H9 (cell line): ENCODE measurements at regions not wholly inside any gene's neighbourhood (a gene's known extent, or its start where the extent isn't known, plus 50 kb on each side); places are given as distances from the start of the nearest gene placed in this dataset.

Source experiments
- DNase-seq: peaks from one replicate; pipeline ENCODE4 v3.0.0-alpha.2; 2017
- H2AFZ ChIP-seq: one replicate; pipeline ENCODE4 v1.6.1; 2013; ENCODE audit warnings: mild to moderate bottlenecking, low read length, control low read depth, moderate library complexity
- H2AK5ac ChIP-seq: 2 replicates; pipeline ENCODE4 v1.6.1; 2013; ENCODE audit warnings: low read length, control low read depth, mixed read lengths; ENCODE audit not compliant: insufficient read length
- H2BK120ac ChIP-seq: one replicate; pipeline ENCODE4 v1.6.1; 2013; ENCODE audit warnings: low read depth, mild to moderate bottlenecking, low read length, control low read depth, inconsistent platforms; ENCODE audit not compliant: poor library complexity, severe bottlenecking
- H2BK12ac ChIP-seq: 2 replicates; pipeline ENCODE4 v1.6.1; 2013; ENCODE audit warnings: low read length, control low read depth, mixed read lengths, low read depth; ENCODE audit not compliant: insufficient read length
- H2BK15ac ChIP-seq: 2 replicates; pipeline ENCODE4 v1.6.1; 2013; ENCODE audit warnings: low read depth, low read length, control low read depth
- H2BK20ac ChIP-seq: one replicate; pipeline ENCODE4 v1.6.1; 2013; ENCODE audit warnings: low read depth, mild to moderate bottlenecking, low read length, control low read depth, inconsistent platforms; ENCODE audit not compliant: poor library complexity, severe bottlenecking
- H2BK5ac ChIP-seq: 2 replicates; pipeline ENCODE4 v1.6.1; 2013; ENCODE audit warnings: low read length, control low read depth, mixed read lengths; ENCODE audit not compliant: insufficient read length
- H3K14ac ChIP-seq: 2 replicates; pipeline ENCODE4 v1.6.1; 2013; ENCODE audit warnings: low read length, control low read depth; ENCODE audit not compliant: insufficient read depth
- H3K18ac ChIP-seq: 2 replicates; pipeline ENCODE4 v1.6.1; 2013; ENCODE audit warnings: low read depth, mild to moderate bottlenecking, mixed read lengths, low read length, control low read depth; ENCODE audit not compliant: insufficient read length
- H3K23ac ChIP-seq: 2 replicates; pipeline ENCODE4 v1.6.1; 2013; ENCODE audit warnings: low read length, control low read depth, mixed read lengths, low read depth; ENCODE audit not compliant: insufficient read length
- H3K23me2 ChIP-seq: 2 replicates; pipeline ENCODE4 v1.6.1; 2013; ENCODE audit warnings: low read depth, mild to moderate bottlenecking, mixed read lengths, low read length, control low read depth; ENCODE audit not compliant: insufficient read length, poor library complexity, severe bottlenecking
- H3K27ac ChIP-seq: 2 replicates; pipeline ENCODE4 v1.5.1; 2013; ENCODE audit warnings: low read length, control low read depth, mixed read lengths, low read depth; ENCODE audit not compliant: insufficient read length
- H3K27me3 ChIP-seq: 2 replicates; pipeline ENCODE4 v1.6.1; 2013; ENCODE audit warnings: low read length, control low read depth, inconsistent platforms; ENCODE audit not compliant: insufficient read depth
- H3K4ac ChIP-seq: 2 replicates; pipeline ENCODE4 v1.6.1; 2013; ENCODE audit warnings: low read depth, mild to moderate bottlenecking, control low read depth, inconsistent platforms, low read length, moderate library complexity
- H3K4me1 ChIP-seq: 2 replicates; pipeline ENCODE4 v1.6.1; 2013; ENCODE audit warnings: low read length, control low read depth, inconsistent platforms; ENCODE audit not compliant: insufficient read depth
- H3K4me2 ChIP-seq: 2 replicates; pipeline ENCODE4 v1.6.1; 2013; ENCODE audit warnings: low read length, control low read depth, mixed read lengths; ENCODE audit not compliant: insufficient read length, insufficient read depth
- H3K56ac ChIP-seq: 2 replicates; pipeline ENCODE4 v1.6.1; 2013; ENCODE audit warnings: low read depth, mild to moderate bottlenecking, mixed read lengths, low read length, control low read depth; ENCODE audit not compliant: insufficient read length
- H3K79me1 ChIP-seq: 2 replicates; pipeline ENCODE4 v1.6.1; 2013; ENCODE audit warnings: low read depth, mild to moderate bottlenecking, moderate library complexity, low read length, control low read depth, inconsistent platforms; ENCODE audit not compliant: insufficient read depth, poor library complexity, severe bottlenecking
- H3K79me2 ChIP-seq: 2 replicates; pipeline ENCODE4 v1.6.1; 2013; ENCODE audit warnings: low read length, control low read depth, inconsistent platforms; ENCODE audit not compliant: insufficient read depth
- H3K9ac ChIP-seq: 2 replicates; pipeline ENCODE4 v1.6.1; 2013; ENCODE audit warnings: low read length, control low read depth, mixed read lengths; ENCODE audit not compliant: insufficient read length; ENCODE audit errors: extremely low read depth
- H3K9me3 ChIP-seq: one replicate; pipeline ENCODE4 v1.6.1; 2013; ENCODE audit warnings: low read depth, low read length, inconsistent platforms; ENCODE audit not compliant: control insufficient read depth
- H3T11ph ChIP-seq: one replicate; pipeline ENCODE4 v1.6.1; 2013; ENCODE audit warnings: mild to moderate bottlenecking, low read length, control low read depth, inconsistent platforms
- H4K20me1 ChIP-seq: one replicate; pipeline ENCODE4 v1.6.1; 2013; ENCODE audit not compliant: control insufficient read depth, insufficient read length, insufficient read depth
- H4K5ac ChIP-seq: 2 replicates; pipeline ENCODE4 v1.6.1; 2013; ENCODE audit warnings: low read depth, mild to moderate bottlenecking, mixed read lengths, low read length, control low read depth; ENCODE audit not compliant: insufficient read length
- H4K8ac ChIP-seq: replicated peaks from 2 replicates; pipeline ENCODE4 v1.6.1; 2013; ENCODE audit warnings: low read length, control low read depth, mixed read lengths, low read depth; ENCODE audit not compliant: insufficient read length
- H4K91ac ChIP-seq: 2 replicates; pipeline ENCODE4 v1.6.1; 2013; ENCODE audit warnings: low read depth, mild to moderate bottlenecking, moderate library complexity, mixed read lengths, low read length, control low read depth; ENCODE audit not compliant: insufficient read length
- H3K27ac Mint-ChIP-seq, 3 experiments: 2 replicates in 2 of 3; 3 replicates in 1 of 3; pipeline ENCODE4 v1.8.0; 2020 to 2021; ENCODE audit warnings: mixed read lengths in 3 of 3, mild to moderate bottlenecking in 1 of 3, moderate library complexity in 1 of 3
- H3K27me3 Mint-ChIP-seq: 2 replicates; pipeline ENCODE4 v1.8.0; 2021; ENCODE audit warnings: low read depth, mild to moderate bottlenecking, moderate library complexity, mixed read lengths
- H3K36me3 Mint-ChIP-seq, 3 experiments: 2 replicates in 2 of 3; 3 replicates in 1 of 3; pipeline ENCODE4 v1.8.0; 2020 to 2021; ENCODE audit warnings: low read depth in 3 of 3, mixed read lengths in 3 of 3; ENCODE audit not compliant: insufficient read depth in 1 of 3
- H3K4me1 Mint-ChIP-seq, 2 experiments: 2 replicates each; pipeline ENCODE4 v1.8.0; 2020; ENCODE audit warnings: mixed read lengths in 2 of 2
- H3K4me3 Mint-ChIP-seq, 2 experiments: 2 replicates in 1 of 2; 3 replicates in 1 of 2; pipeline ENCODE4 v1.8.0; 2020 to 2021; ENCODE audit warnings: mild to moderate bottlenecking in 2 of 2, mixed read lengths in 2 of 2, moderate library complexity in 1 of 2
- H3K9me3 Mint-ChIP-seq, 2 experiments: 2 replicates in 1 of 2; 3 replicates in 1 of 2; pipeline ENCODE4 v1.8.0; 2020; ENCODE audit warnings: mild to moderate bottlenecking in 2 of 2, mixed read lengths in 2 of 2, moderate library complexity in 1 of 2
- CTCF ChIP-seq: fragments of 200-600 bp; sonication (generic); conservative IDR thresholded peaks from 3 replicates; pipeline ENCODE4 v1.8.0; 2021; ENCODE audit warnings: antibody characterized with exemption, mild to moderate bottlenecking
- WGBS: extraction: QIAGEN DNeasy Blood & Tissue Kit; methylation state at CpG from one replicate; pipeline ENCODE4 v1.1.7; 2013; ENCODE audit warnings: missing lambda C conversion rate, low lambda C conversion rate, mixed read lengths; ENCODE audit not compliant: insufficient read length; ENCODE audit errors: extremely low coverage; 5-methylcytosine and 5-hydroxymethylcytosine counted together

GRCh38 chr10:121015916-121016315, 164.8 kb downstream of the WDR11 start:
- Histone ChIP-seq H3K56ac (no peak overlapping the region), H3K23me2 (no peaks in the 10 kb centered on the region), H2AK5ac (no peak overlapping the region), H3K27ac (no peak overlapping the region), H2AFZ (no peak overlapping the region), H3K9ac (no peak overlapping the region), H2BK12ac (no peak overlapping the region), H2BK20ac (no peak overlapping the region), H3K27me3 (no peaks in the 10 kb centered on the region), H3K79me2 (no peaks in the 10 kb centered on the region), H4K91ac (no peak overlapping the region), H4K5ac (no peak overlapping the region), H3K9me3 (no peaks in the 10 kb centered on the region), H4K20me1 (no peaks in the 10 kb centered on the region), H3K4ac (no peak overlapping the region), H3T11ph (no peak overlapping the region), H3K4me2 (no peak overlapping the region), H2BK120ac (no peak overlapping the region), H3K14ac (no peak overlapping the region), H2BK5ac (no peak overlapping the region), H3K4me1 (no peaks in the 10 kb centered on the region), H4K8ac (no peak overlapping the region), H3K18ac (no peak overlapping the region), H3K23ac (no peak overlapping the region), H3K79me1 (no peaks in the 10 kb centered on the region), H2BK15ac (no peak overlapping the region)
- WGBS, result no CpG with 5 or more reads among the region's 3 CpGs
- peaks cover 0 to 9% (median 0%) of the 10 kb centered on the region in 3 experiments; a peak in 1 of 7 replicates for H3K36me3 Mint-ChIP-seq
- H3K27me3 Mint-ChIP-seq, result no peaks in the 10 kb centered on the region; the same call in 1 of the 2 replicates
- no peak overlapping the region for H3K4me3 Mint-ChIP-seq
- no peak for TF ChIP-seq CTCF
- DNase-seq, result no peak
- no peak overlapping the region for H3K27ac Mint-ChIP-seq
- H3K9me3 Mint-ChIP-seq, result peaks cover 11 to 23% of the 10 kb centered on the region in 2 experiments; a peak in 4 of 5 replicates
- no peaks in the 10 kb centered on the region for H3K4me1 Mint-ChIP-seq
